IMR-90 (cell line): ENCODE measurements at regions not wholly inside any gene's neighbourhood (a gene's known extent, or its start where the extent isn't known, plus 50 kb on each side); places are given as distances from the start of the nearest gene placed in this dataset.

Source experiments
- ATAC-seq: fragments of 200-7000 bp; cut with Tn5 transposase; 2 replicates; pipeline ENCODE4 v1.9.1; 2020; ENCODE audit warnings: low read depth, mild to moderate bottlenecking, moderate library complexity
- BruUV-seq: library from RNA; stranded (reverse); fragments of 400-500 nt; replicated peaks from 2 replicates; lab custom pipeline; 2021; lab: Mats Ljungman, UMichigan
- CTCF ChIA-PET: fragments of 300-600 bp; formaldehyde crosslinking; extraction: SDS; loops from one replicate; lab custom pipeline; 2021; ENCODE audit warnings: antibody characterized with exemption; lab: Yijun Ruan, JAX
- POLR2A ChIA-PET: fragments of 300-600 bp; sonication (Branson Sonifier 250); formaldehyde crosslinking; loops from one replicate; lab custom pipeline; 2022; ENCODE audit warnings: antibody characterized with exemption; ENCODE audit not compliant: unreplicated experiment; lab: Charles Lee
- DNase-seq: peaks from one replicate; pipeline ENCODE4 v3.0.0; 2013
- H2AFZ ChIP-seq: replicated peaks from 2 replicates; pipeline ENCODE3; 2013; ENCODE audit warnings: low read length, mild to moderate bottlenecking; ENCODE audit not compliant: poor library complexity
- H2AK5ac ChIP-seq: 2 replicates; pipeline ENCODE4 v1.6.1; 2013; ENCODE audit warnings: low read depth, low read length, inconsistent platforms
- H2AK9ac ChIP-seq: replicated peaks from 2 replicates; pipeline ENCODE3; 2013; ENCODE audit warnings: mild to moderate bottlenecking, low read depth, low read length, moderate library complexity; ENCODE audit not compliant: poor library complexity
- H2BK120ac ChIP-seq: 2 replicates; pipeline ENCODE4 v1.6.1; 2013; ENCODE audit warnings: low read depth, low read length, inconsistent platforms
- H2BK15ac ChIP-seq: 3 replicates; pipeline ENCODE4 v1.6.1; 2013; ENCODE audit warnings: low read depth, low read length, inconsistent platforms
- H2BK20ac ChIP-seq: 2 replicates; pipeline ENCODE4 v1.6.1; 2013; ENCODE audit warnings: low read depth, mild to moderate bottlenecking, inconsistent platforms, low read length, moderate library complexity
- H2BK5ac ChIP-seq: 2 replicates; pipeline ENCODE4 v1.6.1; 2013; ENCODE audit warnings: mild to moderate bottlenecking, low read depth, low read length, inconsistent platforms; ENCODE audit not compliant: poor library complexity, severe bottlenecking
- H3K14ac ChIP-seq: replicated peaks from 2 replicates; pipeline ENCODE4 v1.6.1; 2013; ENCODE audit warnings: low read depth, low read length, inconsistent platforms
- H3K18ac ChIP-seq: 2 replicates; pipeline ENCODE4 v1.6.1; 2013; ENCODE audit warnings: low read depth, low read length, control low read depth
- H3K23ac ChIP-seq: 2 replicates; pipeline ENCODE4 v1.6.1; 2013; ENCODE audit warnings: low read depth, low read length, inconsistent platforms
- H3K27ac ChIP-seq: 2 replicates; pipeline ENCODE4 v1.5.1; 2013; ENCODE audit warnings: mild to moderate bottlenecking, control low read depth, low read length; ENCODE audit not compliant: insufficient read depth
- H3K27me3 ChIP-seq: 2 replicates; pipeline ENCODE4 v1.6.1; 2013; ENCODE audit warnings: low read length; ENCODE audit not compliant: control insufficient read depth, insufficient read depth
- H3K36me3 ChIP-seq: 2 replicates; pipeline ENCODE4 v1.6.1; 2013; ENCODE audit warnings: low read length, mixed read lengths; ENCODE audit not compliant: control insufficient read depth, insufficient read depth
- H3K4ac ChIP-seq: 2 replicates; pipeline ENCODE4 v1.6.1; 2013; ENCODE audit warnings: low read depth, low read length, inconsistent platforms
- H3K4me1 ChIP-seq: 2 replicates; pipeline ENCODE4 v1.6.1; 2013; ENCODE audit warnings: low read length, mixed read lengths; ENCODE audit not compliant: control insufficient read depth, insufficient read depth
- H3K4me2 ChIP-seq: 2 replicates; pipeline ENCODE4 v1.6.1; 2013; ENCODE audit warnings: low read depth, mild to moderate bottlenecking, control low read depth, low read length, moderate library complexity
- H3K4me3 ChIP-seq: 2 replicates; pipeline ENCODE4 v1.5.1; 2013; ENCODE audit warnings: low read depth, mild to moderate bottlenecking, control low read depth, low read length, moderate library complexity; ENCODE audit not compliant: insufficient read depth
- H3K56ac ChIP-seq: 2 replicates; pipeline ENCODE4 v1.6.1; 2013; ENCODE audit warnings: low read length, inconsistent platforms; ENCODE audit not compliant: insufficient read depth; ENCODE audit errors: extremely low read depth
- H3K79me1 ChIP-seq, 2 experiments: 2 replicates each; pipeline ENCODE4 v1.6.1; 2013; ENCODE audit warnings: low read length in 2 of 2, inconsistent platforms in 1 of 2, low read depth in 1 of 2
- H3K9ac ChIP-seq: 2 replicates; pipeline ENCODE4 v1.6.1; 2013; ENCODE audit warnings: low read depth, low read length, control low read depth
- H3K9me1 ChIP-seq: 2 replicates; pipeline ENCODE4 v1.6.1; 2013; ENCODE audit warnings: low read length, inconsistent platforms; ENCODE audit not compliant: insufficient read depth
- H3K9me3 ChIP-seq: 2 replicates; pipeline ENCODE4 v1.6.1; 2013; ENCODE audit warnings: low read length; ENCODE audit not compliant: control insufficient read depth, insufficient read depth
- H4K20me1 ChIP-seq: 2 replicates; pipeline ENCODE4 v1.6.1; 2013; ENCODE audit warnings: low read length, inconsistent platforms; ENCODE audit not compliant: insufficient read depth
- H4K5ac ChIP-seq: 2 replicates; pipeline ENCODE4 v1.6.1; 2013; ENCODE audit warnings: mild to moderate bottlenecking, low read depth, low read length, control low read depth
- H4K8ac ChIP-seq, 2 experiments: 2 replicates each; pipeline ENCODE4 v1.6.1; 2013; ENCODE audit warnings: low read depth in 2 of 2, low read length in 2 of 2, control low read depth in 1 of 2, inconsistent platforms in 1 of 2
- H4K91ac ChIP-seq: 2 replicates; pipeline ENCODE4 v1.6.1; 2013; ENCODE audit warnings: low read depth, low read length, inconsistent platforms; ENCODE audit not compliant: insufficient read depth
- CEBPB ChIP-seq: IDR thresholded peaks from 2 replicates; pipeline ENCODE4 v1.6.1; 2012; ENCODE audit warnings: low read depth, low read length, improper control_type of control experiment
- MAZ ChIP-seq: IDR thresholded peaks from 2 replicates; pipeline ENCODE4 v1.6.1; 2012; ENCODE audit warnings: low read depth, mild to moderate bottlenecking, low read length, improper control_type of control experiment, moderate library complexity, borderline replicate concordance
- NFE2L2 ChIP-seq: fragments of 150-350 bp; IDR thresholded peaks from 2 replicates; pipeline ENCODE4 v1.6.1; 2016; ENCODE audit warnings: low read depth, mild to moderate bottlenecking, low read length
- POLR2A ChIP-seq: IDR thresholded peaks from 2 replicates; pipeline ENCODE4 v1.6.1; 2012; ENCODE audit warnings: mild to moderate bottlenecking, low read depth, low read length
- RAD21 ChIP-seq: IDR thresholded peaks from 2 replicates; pipeline ENCODE4 v1.6.1; 2012; ENCODE audit warnings: low read length, improper control_type of control experiment
- SMC3 ChIP-seq: fragments of 150-350 bp; IDR thresholded peaks from 2 replicates; pipeline ENCODE4 v1.6.1; 2016; ENCODE audit warnings: low read depth, mild to moderate bottlenecking, antibody characterized with exemption, low read length, moderate library complexity
- WGBS, 2 experiments: methylation state at CpG; one replicate each; pipeline versions ENCODE4 v1.1.5 to v1.1.7; 2013; ENCODE audit warnings: missing lambda C conversion rate in 2 of 2; ENCODE audit not compliant: insufficient read length in 1 of 2; ENCODE audit errors: extremely low coverage in 2 of 2; 5-methylcytosine and 5-hydroxymethylcytosine counted together
- dilution Hi-C: fragments of 300-500 bp; cut with HindIII; formaldehyde crosslinking; loops from one replicate; pipeline ENCODE4 v1.14.3; 2018; ENCODE audit warnings: low sequenced_read_pairs; ENCODE audit not compliant: unreplicated experiment
- in situ Hi-C: fragments of 300-500 bp; cut with MboI; formaldehyde crosslinking; loops from 3 replicates; pipeline ENCODE4 v1.14.3; 2019; ENCODE audit warnings: low sequenced_read_pairs, inconsistent platforms, mixed read lengths
- intact Hi-C: fragments of 100-400 bp; cut with micrococcal nuclease; formaldehyde crosslinking; loops from 2 replicates; pipeline ENCODE4 v1.10.0; 2022
- TF ChIP-seq, protein P1 (sequence below): fragments of 150-350 bp; IDR thresholded peaks from 2 replicates; pipeline ENCODE4 v1.6.1; 2016; ENCODE audit warnings: low read depth, mild to moderate bottlenecking, low read length, moderate library complexity, borderline replicate concordance
- TF ChIP-seq, protein P2 (sequence below): fragments of 150-350 bp; IDR thresholded peaks from 2 replicates; pipeline ENCODE4 v1.6.1; 2017; ENCODE audit warnings: mild to moderate bottlenecking, antibody characterized with exemption, low read length, low read depth

GRCh38 chr11:29027436-29027835, 919.2 kb downstream of the METTL15 start:
- dilution Hi-C loops, result no loop called here
- no peak for ATAC-seq

More at GRCh38 chr11:29027436-29027835, 919.2 kb downstream of the METTL15 start:
- H3K4ac ChIP-seq, result no peak overlapping the region
- no peaks in the 10 kb centered on the region for H3K27me3 ChIP-seq
- peak overlapping the region; percentile 33 for H2BK5ac ChIP-seq
- H2BK15ac ChIP-seq, result no peak overlapping the region
- H3K4me3 ChIP-seq, result no peak overlapping the region
- H4K20me1 ChIP-seq, result no peaks in the 10 kb centered on the region
- no peak overlapping the region for H3K4me2 ChIP-seq
- in situ Hi-C loops, result no loop called here
- H4K91ac ChIP-seq, result no peak overlapping the region
- H4K8ac ChIP-seq, result no peak overlapping the region
- WGBS, 2 experiments, result no CpG with 5 or more reads among the region's 1 CpG
- H3K4me1 ChIP-seq, result no peaks in the 10 kb centered on the region
- no peak overlapping the region for H3K9ac ChIP-seq
- no peak overlapping the region for H2AK5ac ChIP-seq
- H2BK120ac ChIP-seq, result no peak overlapping the region
- no peak overlapping the region for H3K14ac ChIP-seq
- CTCF ChIA-PET, result no interaction called here
- H4K5ac ChIP-seq, result no peak overlapping the region
- H2AFZ ChIP-seq, result no peak overlapping the region
- no peak overlapping the region for H3K56ac ChIP-seq
- DNase-seq, result no peak
- no peaks in the 10 kb centered on the region for H3K9me1 ChIP-seq
- no peaks in the 10 kb centered on the region for H3K79me1 ChIP-seq
- peaks cover 9% of the 10 kb centered on the region for H3K9me3 ChIP-seq
- no peak overlapping the region for H2BK20ac ChIP-seq
- POLR2A ChIA-PET, result no interaction called here
- H3K36me3 ChIP-seq, result no peaks in the 10 kb centered on the region
- no peak overlapping the region for H3K27ac ChIP-seq
- no peak overlapping the region for H2AK9ac ChIP-seq
- no peak overlapping the region for H3K18ac ChIP-seq
- TF ChIP-seq, protein P1, sequence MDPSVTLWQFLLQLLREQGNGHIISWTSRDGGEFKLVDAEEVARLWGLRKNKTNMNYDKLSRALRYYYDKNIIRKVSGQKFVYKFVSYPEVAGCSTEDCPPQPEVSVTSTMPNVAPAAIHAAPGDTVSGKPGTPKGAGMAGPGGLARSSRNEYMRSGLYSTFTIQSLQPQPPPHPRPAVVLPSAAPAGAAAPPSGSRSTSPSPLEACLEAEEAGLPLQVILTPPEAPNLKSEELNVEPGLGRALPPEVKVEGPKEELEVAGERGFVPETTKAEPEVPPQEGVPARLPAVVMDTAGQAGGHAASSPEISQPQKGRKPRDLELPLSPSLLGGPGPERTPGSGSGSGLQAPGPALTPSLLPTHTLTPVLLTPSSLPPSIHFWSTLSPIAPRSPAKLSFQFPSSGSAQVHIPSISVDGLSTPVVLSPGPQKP, result no peak
- TF ChIP-seq, protein P2, sequence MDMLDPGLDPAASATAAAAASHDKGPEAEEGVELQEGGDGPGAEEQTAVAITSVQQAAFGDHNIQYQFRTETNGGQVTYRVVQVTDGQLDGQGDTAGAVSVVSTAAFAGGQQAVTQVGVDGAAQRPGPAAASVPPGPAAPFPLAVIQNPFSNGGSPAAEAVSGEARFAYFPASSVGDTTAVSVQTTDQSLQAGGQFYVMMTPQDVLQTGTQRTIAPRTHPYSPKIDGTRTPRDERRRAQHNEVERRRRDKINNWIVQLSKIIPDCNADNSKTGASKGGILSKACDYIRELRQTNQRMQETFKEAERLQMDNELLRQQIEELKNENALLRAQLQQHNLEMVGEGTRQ, result no peak
- TF ChIP-seq SMC3 (no peak), CEBPB (no peak), NFE2L2 (no peak), RAD21 (no peak), MAZ (no peak), POLR2A (no peak)
- intact Hi-C loops, result no loop called here
- no TSS peak for BruUV-seq
- no peak overlapping the region for H3K23ac ChIP-seq
